Left colon (tissue), 2 donors: ENCODE measurements at regions not wholly inside any gene's neighbourhood (a gene's known extent, or its start where the extent isn't known, plus 50 kb on each side); places are given as distances from the start of the nearest gene placed in this dataset.
A peak's percentile ranks its signal among the peaks of the same experiment; 100 is the strongest.
"Not testable (repeated sequence)": the region's sequence is repeated elsewhere in the genome, so short reads cannot be mapped to it uniquely, and the experiment has no call there.

Experiments
- ATAC-seq: fragments of 200-7000 bp; cut with Tn5 transposase; one replicate; pipeline ENCODE4 v1.9.1; 2020; ENCODE audit warnings: mild to moderate bottlenecking, moderate library complexity
- DNase-seq, 2 donors: peaks; one replicate each; pipeline ENCODE4 v3.0.0-alpha.2; 2020
- intact Hi-C, 2 donors: fragments of 100-400 bp; cut with DNase I in 1 of 2; cut with micrococcal nuclease in 1 of 2; formaldehyde crosslinking; loops; one replicate each; pipeline versions ENCODE4 v1.11.2 to v1.14.0; 2022; cut with DNase I, micrococcal nuclease
- donor health status: DM: no; HTN: no; CAD: no.
- donor health status: DM: yes; HTN: yes; CAD: no.

DNA sequence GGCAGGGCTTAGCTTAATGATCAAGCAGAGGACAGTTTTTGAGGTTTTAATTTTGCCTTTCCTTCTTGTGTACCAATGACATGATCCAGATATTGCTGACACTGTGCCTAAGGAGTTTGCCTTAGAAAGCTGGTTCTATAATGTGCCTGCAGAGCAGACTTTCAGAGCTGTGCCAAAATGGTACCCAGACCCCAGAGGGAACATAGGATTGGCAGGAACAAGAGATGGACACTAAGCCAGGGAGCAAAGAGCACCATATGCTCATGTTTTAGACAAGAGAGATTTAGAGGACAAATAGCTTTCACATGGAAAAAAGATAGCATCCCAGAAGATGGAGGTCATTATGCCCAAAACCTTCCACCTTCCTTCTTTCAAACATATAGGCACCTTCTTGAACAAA is 1241.5 kb upstream of the SPRY2 start:
- intact Hi-C loops, result no loop called here
- DNase-seq, result no peak
- ATAC-seq, result no peak

GRCh38 chr13:81577601-81578195 is 1236.8 kb upstream of the SPRY2 start:
- ATAC-seq (no peak), DNase-seq (no peak)
- intact Hi-C loops, result no loop called here

GRCh38 chr13:81568824-81569223 is 1227.9 kb upstream of the SPRY2 start:
- intact Hi-C loops, result no loop called here
- no peak for ATAC-seq

GRCh38 chr13:81565849-81566248 is 1224.9 kb upstream of the SPRY2 start:
- intact Hi-C loops, result no loop called here
- DNase-seq (no peak), ATAC-seq (no peak)

More at GRCh38 chr13:81568824-81569223, 1227.9 kb upstream of the SPRY2 start:
- no peak for DNase-seq

DNA sequence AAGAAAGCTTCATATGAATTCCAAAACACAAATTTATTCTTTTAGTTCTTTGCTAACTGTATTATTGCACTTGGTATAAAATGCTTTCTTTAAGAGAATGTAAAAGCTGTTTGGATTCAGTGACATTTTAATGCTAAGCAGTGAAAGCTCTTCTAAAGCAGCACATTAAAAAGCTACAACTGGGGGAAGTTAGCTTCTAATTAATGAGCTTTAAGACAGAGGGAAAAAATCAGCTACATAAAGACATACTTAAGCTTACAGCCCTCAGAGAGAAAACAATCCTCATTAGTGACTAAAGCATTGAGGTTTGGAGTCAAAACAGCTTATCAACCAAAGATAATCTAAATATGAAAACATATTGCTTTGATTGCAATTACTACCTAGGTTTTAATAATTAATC is 1222.2 kb upstream of the SPRY2 start:
- DNase-seq (no peak), ATAC-seq (no peak)
- intact Hi-C loops, result no loop called here

DNA sequence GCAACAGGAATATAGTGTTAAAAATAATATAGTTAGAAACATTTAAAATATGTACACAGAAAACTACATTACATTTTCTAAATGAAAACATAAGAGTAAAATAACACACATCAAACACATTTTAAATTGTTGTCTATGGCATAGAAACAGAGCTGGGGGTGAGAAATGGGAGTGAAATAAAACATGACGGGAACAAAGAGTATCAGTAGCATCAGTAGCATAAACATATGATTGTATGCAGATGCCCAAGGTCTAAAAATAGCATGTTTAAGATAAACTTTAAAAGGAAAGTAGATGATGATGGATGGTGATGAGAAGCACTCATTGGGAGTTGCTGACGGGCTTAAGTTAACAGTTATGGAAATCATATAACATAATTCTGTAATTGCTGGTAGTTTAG is 1221.7 kb upstream of the SPRY2 start:
- ATAC-seq, result no peak
- no peak for DNase-seq
- intact Hi-C loops, result no loop called here

DNA sequence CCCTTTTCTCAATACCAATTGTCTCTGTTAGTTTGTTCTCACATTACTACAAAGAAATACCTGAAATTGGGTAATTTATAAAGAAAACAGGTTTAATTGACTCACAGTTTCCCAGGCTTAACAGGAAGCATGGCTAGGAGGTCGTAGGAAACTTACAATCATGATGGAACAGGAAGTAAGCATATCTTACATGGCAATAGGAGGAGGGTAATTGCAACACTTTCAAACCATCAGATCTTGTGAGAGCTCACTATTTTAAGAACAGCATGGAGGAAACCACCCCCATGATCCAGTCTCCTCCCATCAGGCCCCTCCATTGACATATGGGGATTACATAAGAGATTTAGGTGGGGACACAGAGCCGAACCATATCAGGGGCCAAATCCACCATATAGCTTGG is 1210.1 kb upstream of the SPRY2 start:
- intact Hi-C loops, result no loop called here
- ATAC-seq, result no peak
- no peak for DNase-seq

GRCh38 chr13:81546294-81546693 is 1205.4 kb upstream of the SPRY2 start:
- ATAC-seq, DNase-seq: not testable (repeated sequence)
- intact Hi-C loops, result loop anchor here in 1 of 2 donors (10.0 kb wide), 1 partner anchor 329 kb away; no protein-coding TSS in a partner anchor

- DNase-seq (no peak), ATAC-seq (no peak)
- intact Hi-C loops, result loop anchor here in 1 of 2 donors (10.0 kb wide), 1 partner anchor 334 kb away; no protein-coding TSS in a partner anchor
These were observed 1199.9 kb upstream of the SPRY2 start for GRCh38 chr13:81540777-81541176.

GRCh38 chr13:81539643-81540150 is 1198.8 kb upstream of the SPRY2 start:
- peak; percentile 55 for ATAC-seq
- no peak for DNase-seq
- intact Hi-C loops, result loop anchor here in 1 of 2 donors (10.0 kb wide), 1 partner anchor 335 kb away; no protein-coding TSS in a partner anchor

GRCh38 chr13:81498969-81499368 is 1158.0 kb upstream of the SPRY2 start:
- ATAC-seq, result no peak
- intact Hi-C loops, result no loop called here
- DNase-seq, result no peak

DNA sequence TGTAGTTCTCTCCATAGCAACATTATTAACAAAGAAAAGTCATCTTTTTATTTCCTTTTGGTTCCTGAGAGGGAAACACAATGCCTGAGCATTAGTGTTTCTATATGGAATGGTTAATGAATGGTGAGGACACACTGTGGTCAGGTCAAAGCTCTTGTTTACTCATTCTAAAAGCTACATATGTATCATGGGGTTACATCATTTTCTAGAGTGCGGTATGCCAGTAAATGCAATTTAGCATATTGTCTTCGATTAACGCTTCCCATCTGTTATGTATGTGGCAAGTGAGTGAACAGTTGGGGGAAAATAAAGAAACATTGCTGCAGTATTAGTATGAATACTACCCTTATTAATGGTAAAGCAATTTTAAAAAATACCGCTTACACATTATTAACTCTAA is 1152.2 kb upstream of the SPRY2 start:
- DNase-seq (no peak), ATAC-seq (no peak)
- intact Hi-C loops, result no loop called here

DNA sequence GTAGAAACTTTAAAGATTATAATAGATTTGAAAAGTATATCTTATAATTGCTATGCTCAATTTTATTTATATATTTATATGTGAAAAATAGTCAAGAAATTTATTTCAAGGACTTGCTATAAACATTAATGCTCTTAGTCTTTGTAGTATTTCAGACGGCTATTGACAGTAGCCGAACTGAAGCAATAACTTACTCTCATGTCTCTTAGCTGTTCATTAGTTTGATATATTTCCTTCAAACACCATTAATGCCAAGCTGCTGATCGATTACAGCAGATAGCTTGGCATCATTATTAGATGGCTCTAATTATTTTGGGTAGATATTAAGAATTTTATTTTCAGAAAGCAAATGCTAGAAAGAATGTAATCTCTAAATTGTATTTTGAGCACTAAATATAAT is 1151.5 kb upstream of the SPRY2 start:
- ATAC-seq, result no peak
- DNase-seq, result no peak
- intact Hi-C loops, result no loop called here

GRCh38 chr13:81488021-81488420 is 1147.1 kb upstream of the SPRY2 start:
- ATAC-seq (no peak), DNase-seq (no peak)
- intact Hi-C loops, result no loop called here

DNA sequence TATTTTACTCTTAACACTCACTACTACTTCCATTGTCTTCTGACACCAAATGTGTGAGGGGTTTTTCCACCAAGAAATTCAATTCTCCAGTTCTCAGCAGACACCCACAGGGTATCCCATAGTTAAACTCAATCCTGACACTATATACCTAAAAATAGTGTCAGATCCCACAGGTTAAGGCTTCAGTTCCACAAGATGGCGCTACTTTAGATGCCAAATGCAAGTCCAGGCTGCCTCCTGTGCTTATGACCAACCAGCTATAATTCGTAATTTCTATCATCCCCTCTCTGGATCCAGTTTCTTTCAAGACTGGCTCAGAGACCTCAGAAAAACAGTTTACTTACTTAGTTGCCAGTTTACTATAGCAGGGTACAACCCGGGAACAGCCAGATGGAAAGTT is 1146.2 kb upstream of the SPRY2 start:
- DNase-seq (no peak), ATAC-seq (no peak)
- intact Hi-C loops, result no loop called here

GRCh38 chr13:81480634-81481033 is 1139.7 kb upstream of the SPRY2 start:
- ATAC-seq, result peak; percentile 86
- intact Hi-C loops, result no loop called here
- no peak for DNase-seq

DNA sequence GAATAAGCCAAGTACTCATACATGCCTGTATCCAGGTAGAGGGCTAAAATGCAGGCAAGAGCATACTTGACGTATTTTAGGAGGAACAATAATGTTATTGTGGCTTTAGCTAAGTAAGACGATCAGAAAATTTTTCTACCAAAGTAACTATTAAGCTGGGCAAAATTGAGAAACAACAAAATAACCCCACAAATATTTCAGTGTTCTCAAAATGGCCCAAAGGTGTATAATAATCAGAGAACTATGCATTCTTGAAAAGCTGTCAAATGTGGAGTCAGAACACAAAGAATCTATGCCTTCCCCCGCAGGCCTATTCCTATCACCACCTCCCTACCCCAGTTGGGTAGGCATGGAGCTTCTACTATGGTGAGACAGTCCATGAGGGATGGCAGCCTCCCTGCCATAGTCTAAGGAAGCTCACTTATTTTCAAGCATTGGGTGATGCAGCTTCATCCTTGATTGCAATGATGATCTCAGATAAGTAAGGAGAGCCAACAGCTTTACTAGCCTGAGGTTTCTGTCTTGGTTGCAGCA is 1132.5 kb upstream of the SPRY2 start:
- DNase-seq (no peak), ATAC-seq (no peak)
- intact Hi-C loops, result no loop called here

- no peak for ATAC-seq
- DNase-seq, result no peak
- intact Hi-C loops, result no loop called here
These were observed 1117.2 kb upstream of the SPRY2 start for GRCh38 chr13:81458170-81458569.

DNA sequence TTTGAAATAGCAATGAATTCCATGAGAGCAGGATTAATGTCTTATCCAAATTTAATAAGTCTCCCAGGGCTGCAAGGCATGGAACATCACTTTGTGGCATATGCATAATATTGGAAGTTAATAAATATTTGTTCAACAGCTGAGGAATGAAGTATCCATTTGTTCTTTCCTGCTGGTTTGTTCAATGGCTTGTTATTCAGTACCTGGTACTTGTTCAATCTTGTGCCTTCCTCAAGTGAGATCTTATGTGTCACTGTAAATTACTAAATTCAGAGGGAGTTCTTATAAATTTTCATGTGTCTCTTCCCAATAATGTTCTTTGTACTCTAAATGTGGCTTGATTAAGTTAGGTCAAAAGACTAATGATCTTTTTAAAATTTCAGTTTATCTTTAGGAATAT is 1105.5 kb upstream of the SPRY2 start:
- ATAC-seq, result no peak
- intact Hi-C loops, result no loop called here
- no peak for DNase-seq

GRCh38 chr13:81442904-81443303 is 1102.0 kb upstream of the SPRY2 start:
- intact Hi-C loops, result no loop called here
- no peak for DNase-seq
- no peak for ATAC-seq

- no peak for DNase-seq
- intact Hi-C loops, result no loop called here
- no peak for ATAC-seq
These were observed 1084.4 kb upstream of the SPRY2 start for GRCh38 chr13:81425286-81425685.
